Natural killer cell (primary cell): ENCODE measurements at regions not wholly inside any gene's neighbourhood (a gene's known extent, or its start where the extent isn't known, plus 50 kb on each side); places are given as distances from the start of the nearest gene placed in this dataset.

Experiments used
- ATAC-seq, 3 donors: fragments of 150-1000 bp in 2 of 3; fragments of 200-7000 bp in 1 of 3; cut with Tn5 transposase; 1 replicate in 1 of 3; 2 replicates in 2 of 3; pipeline ENCODE4 v1.10.0; 2021; ENCODE audit warnings: mild to moderate bottlenecking in 2 of 3, moderate library complexity in 2 of 3
- DNase-seq, 2 donors: peaks; one replicate each; pipeline versions ENCODE4 v3.0.0 to v3.0.0-alpha.2; 2013 to 2021; ENCODE audit warnings: mixed read lengths in 1 of 2
- H3K27ac ChIP-seq: one replicate; pipeline ENCODE4 v1.5.1; 2013; ENCODE audit warnings: mild to moderate bottlenecking, low read length
- H3K27me3 ChIP-seq: one replicate; pipeline ENCODE4 v1.6.1; 2013; ENCODE audit warnings: low read length; ENCODE audit not compliant: control insufficient read depth, insufficient read depth
- H3K36me3 ChIP-seq: one replicate; pipeline ENCODE4 v1.6.1; 2013; ENCODE audit warnings: low read length; ENCODE audit not compliant: control insufficient read depth, insufficient read depth
- H3K4me1 ChIP-seq: one replicate; pipeline ENCODE4 v1.6.1; 2013; ENCODE audit warnings: low read length; ENCODE audit not compliant: control insufficient read depth, insufficient read depth
- H3K4me3 ChIP-seq: one replicate; pipeline ENCODE4 v1.5.1; 2013; ENCODE audit warnings: low read length
- H3K9me3 ChIP-seq: one replicate; pipeline ENCODE4 v1.6.1; 2013; ENCODE audit warnings: low read length; ENCODE audit not compliant: control insufficient read depth, insufficient read depth
- H3K27ac Mint-ChIP-seq, 2 donors: one replicate each; pipeline ENCODE4 v1.8.0; 2022; ENCODE audit warnings: mild to moderate bottlenecking in 2 of 2, mixed read lengths in 2 of 2, moderate library complexity in 1 of 2
- H3K27me3 Mint-ChIP-seq, 2 donors: one replicate each; pipeline ENCODE4 v1.8.0; 2022; ENCODE audit warnings: low read depth in 2 of 2, mixed read lengths in 2 of 2
- H3K36me3 Mint-ChIP-seq: one replicate; pipeline ENCODE4 v1.8.0; 2022; ENCODE audit warnings: mixed read lengths
- H3K4me1 Mint-ChIP-seq, 2 donors: one replicate each; pipeline ENCODE4 v1.8.0; 2022; ENCODE audit warnings: mixed read lengths in 2 of 2
- H3K4me3 Mint-ChIP-seq: one replicate; pipeline ENCODE4 v1.8.0; 2022; ENCODE audit warnings: mild to moderate bottlenecking, moderate library complexity, mixed read lengths
- H3K9me3 Mint-ChIP-seq, 2 donors: one replicate each; pipeline ENCODE4 v1.8.0; 2022; ENCODE audit warnings: mixed read lengths in 2 of 2
- WGBS: methylation state at CpG from one replicate; pipeline ENCODE4 v1.1.7; 2013; ENCODE audit warnings: missing lambda C conversion rate; ENCODE audit not compliant: insufficient coverage; 5-methylcytosine and 5-hydroxymethylcytosine counted together
- intact Hi-C: fragments of 100-400 bp; cut with micrococcal nuclease; formaldehyde crosslinking; loops from one replicate; pipeline ENCODE4 v1.14.2; 2022
- TF ChIP-seq, protein P1 (sequence below): fragments of 200-600 bp; IDR thresholded peaks from one replicate; pipeline ENCODE4 v1.8.0; 2022; ENCODE audit warnings: antibody characterized with exemption

DNA sequence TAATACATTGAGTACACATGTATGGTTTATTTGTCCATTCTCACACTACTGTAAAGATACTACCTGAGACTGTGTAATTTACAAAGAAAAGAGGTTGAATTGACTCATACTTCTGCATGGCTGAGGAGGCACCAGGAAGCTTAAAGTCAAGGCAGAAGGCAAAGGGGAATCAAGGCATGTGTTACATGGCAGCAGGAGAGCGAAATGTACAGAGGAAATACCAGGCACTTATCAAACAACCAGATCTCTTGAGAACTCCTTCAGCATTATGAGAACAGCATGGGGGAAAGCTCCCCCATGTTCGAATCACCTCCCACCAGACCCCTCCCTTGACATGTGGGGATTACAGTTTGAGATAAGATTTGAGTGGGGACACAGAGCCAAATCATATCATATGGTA lies 666.3 kb downstream of the ZBBX start:
- Histone ChIP-seq H3K27ac (no peak overlapping the region), H3K4me1 (no peaks in the 10 kb centered on the region), H3K36me3 (no peaks in the 10 kb centered on the region), H3K27me3 (no peaks in the 10 kb centered on the region), H3K4me3 (no peak overlapping the region), H3K9me3 (peaks cover 4% of the 10 kb centered on the region)
- ATAC-seq (no peak), DNase-seq (no peak)
- Mint-ChIP-seq H3K9me3 (peaks cover 5 to 11% of the 10 kb centered on the region in 2 donors), H3K27ac (no peak overlapping the region), H3K4me1 (no peaks in the 10 kb centered on the region), H3K4me3 (no peak overlapping the region), H3K36me3 (peaks cover 13% of the 10 kb centered on the region), H3K27me3 (no peaks in the 10 kb centered on the region)
- WGBS = 50% methylated on average over 1 of the region's 2 CpGs
- intact Hi-C loops = no loop called here
- TF ChIP-seq, protein P1, sequence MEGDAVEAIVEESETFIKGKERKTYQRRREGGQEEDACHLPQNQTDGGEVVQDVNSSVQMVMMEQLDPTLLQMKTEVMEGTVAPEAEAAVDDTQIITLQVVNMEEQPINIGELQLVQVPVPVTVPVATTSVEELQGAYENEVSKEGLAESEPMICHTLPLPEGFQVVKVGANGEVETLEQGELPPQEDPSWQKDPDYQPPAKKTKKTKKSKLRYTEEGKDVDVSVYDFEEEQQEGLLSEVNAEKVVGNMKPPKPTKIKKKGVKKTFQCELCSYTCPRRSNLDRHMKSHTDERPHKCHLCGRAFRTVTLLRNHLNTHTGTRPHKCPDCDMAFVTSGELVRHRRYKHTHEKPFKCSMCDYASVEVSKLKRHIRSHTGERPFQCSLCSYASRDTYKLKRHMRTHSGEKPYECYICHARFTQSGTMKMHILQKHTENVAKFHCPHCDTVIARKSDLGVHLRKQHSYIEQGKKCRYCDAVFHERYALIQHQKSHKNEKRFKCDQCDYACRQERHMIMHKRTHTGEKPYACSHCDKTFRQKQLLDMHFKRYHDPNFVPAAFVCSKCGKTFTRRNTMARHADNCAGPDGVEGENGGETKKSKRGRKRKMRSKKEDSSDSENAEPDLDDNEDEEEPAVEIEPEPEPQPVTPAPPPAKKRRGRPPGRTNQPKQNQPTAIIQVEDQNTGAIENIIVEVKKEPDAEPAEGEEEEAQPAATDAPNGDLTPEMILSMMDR = no peak

DNA sequence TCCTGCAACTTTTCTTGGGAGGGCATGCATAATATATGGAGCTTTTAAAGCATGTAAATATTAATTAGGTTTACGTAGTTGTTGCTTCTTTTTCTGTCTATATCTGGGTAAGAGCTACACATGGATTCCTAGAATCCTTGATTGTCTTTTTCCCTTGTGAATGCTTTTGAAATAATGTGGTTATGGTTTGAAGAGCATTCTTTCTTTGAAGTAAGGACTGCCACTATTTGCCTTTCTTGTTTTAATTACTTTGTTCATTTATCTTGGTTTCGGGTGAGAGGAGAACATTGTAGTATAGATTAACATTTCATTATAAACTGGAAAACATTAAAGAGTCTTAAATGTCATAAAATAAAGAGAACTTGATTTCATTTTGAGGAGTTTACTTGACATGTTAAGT lies 674.0 kb downstream of the ZBBX start:
- Histone ChIP-seq H3K4me1 (no peaks in the 10 kb centered on the region), H3K4me3 (no peak overlapping the region), H3K27ac (no peak overlapping the region), H3K27me3 (no peaks in the 10 kb centered on the region), H3K9me3 (peaks cover 3% of the 10 kb centered on the region), H3K36me3 (no peaks in the 10 kb centered on the region)
- no peak overlapping the region for H3K4me3 Mint-ChIP-seq
- H3K36me3 Mint-ChIP-seq = no peaks in the 10 kb centered on the region
- 100% methylated on average over 1 of the region's 2 CpGs for WGBS
- no peak for DNase-seq
- ATAC-seq = no peak
- TF ChIP-seq, protein P1 = no peak
- H3K27me3 Mint-ChIP-seq = no peaks in the 10 kb centered on the region
- intact Hi-C loops = no loop called here
- no peak overlapping the region for H3K27ac Mint-ChIP-seq
- peaks cover 4 to 13% of the 10 kb centered on the region in 2 donors for H3K9me3 Mint-ChIP-seq
- H3K4me1 Mint-ChIP-seq = no peaks in the 10 kb centered on the region

DNA sequence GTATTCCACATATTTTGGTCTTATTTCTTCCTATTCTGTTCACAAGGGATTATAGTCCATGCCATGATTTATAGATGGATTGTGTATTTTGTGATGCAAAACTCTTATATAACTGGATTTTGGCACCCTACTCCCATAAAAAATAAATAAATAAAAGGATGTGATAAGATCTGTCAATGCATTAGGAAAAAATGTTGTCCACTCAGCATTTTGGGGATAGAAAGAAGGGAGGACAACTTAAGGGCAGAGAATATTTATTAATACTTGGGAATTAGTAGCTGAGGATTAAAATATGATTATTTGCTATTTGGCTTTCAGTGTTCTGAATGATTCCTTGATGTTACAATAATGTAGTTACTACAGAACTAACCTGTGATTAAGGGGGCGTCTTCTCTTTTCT lies 682.6 kb downstream of the ZBBX start:
- DNase-seq = no peak
- H3K4me3 ChIP-seq = no peak overlapping the region
- H3K4me1 ChIP-seq = no peaks in the 10 kb centered on the region
- Mint-ChIP-seq H3K36me3 (no peaks in the 10 kb centered on the region), H3K27me3 (no peaks in the 10 kb centered on the region), H3K4me3 (no peak overlapping the region), H3K4me1 (no peaks in the 10 kb centered on the region), H3K27ac (no peak overlapping the region), H3K9me3 (peaks cover 11% of the 10 kb centered on the region in 2 donors)
- no CpG with 5 or more reads among the region's 1 CpG for WGBS
- TF ChIP-seq, protein P1 = no peak
- ATAC-seq = no peak
- H3K9me3 ChIP-seq = no peaks in the 10 kb centered on the region
- intact Hi-C loops = no loop called here
- no peaks in the 10 kb centered on the region for H3K36me3 ChIP-seq
- no peaks in the 10 kb centered on the region for H3K27me3 ChIP-seq
- no peak overlapping the region for H3K27ac ChIP-seq

DNA sequence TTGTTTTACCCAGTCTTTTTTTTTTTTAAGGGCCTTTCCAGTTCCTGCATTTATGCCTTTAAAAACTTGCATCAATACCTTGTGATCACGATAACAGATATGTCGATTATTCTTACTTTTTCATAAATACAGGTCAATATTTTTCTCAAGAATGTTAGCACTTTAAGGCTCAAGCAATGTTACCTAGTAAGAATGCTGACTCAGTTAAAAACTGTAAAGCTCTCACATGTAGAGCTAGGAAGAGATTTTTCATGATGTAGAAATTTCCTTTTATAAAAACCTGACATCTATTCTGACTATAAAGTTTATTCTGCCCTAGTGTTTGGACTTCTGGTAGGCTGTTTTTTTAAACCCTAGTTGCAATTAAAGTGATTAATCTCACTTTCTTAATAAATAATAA lies 684.0 kb downstream of the ZBBX start:
- Mint-ChIP-seq H3K36me3 (no peaks in the 10 kb centered on the region), H3K27me3 (no peaks in the 10 kb centered on the region), H3K4me1 (no peaks in the 10 kb centered on the region), H3K27ac (no peak overlapping the region), H3K9me3 (peaks cover 9 to 11% of the 10 kb centered on the region in 2 donors), H3K4me3 (no peak overlapping the region)
- Histone ChIP-seq H3K9me3 (no peaks in the 10 kb centered on the region), H3K27me3 (no peaks in the 10 kb centered on the region), H3K4me3 (no peak overlapping the region), H3K27ac (no peak overlapping the region), H3K4me1 (no peaks in the 10 kb centered on the region), H3K36me3 (no peaks in the 10 kb centered on the region)
- WGBS = 100% methylated on average over 2 of the region's 2 CpGs
- no peak for DNase-seq
- TF ChIP-seq, protein P1 = no peak
- intact Hi-C loops = no loop called here
- ATAC-seq = no peak
